HEK293T (cell line): ENCODE measurements at regions not wholly inside any gene's neighbourhood (a gene's known extent, or its start where the extent isn't known, plus 50 kb on each side); places are given as distances from the start of the nearest gene placed in this dataset.

Source experiments
- HDGF ChIP-seq: fragments of 450-650 bp; IDR thresholded peaks from 2 replicates; pipeline ENCODE4 v1.6.1; 2017; ENCODE audit warnings: antibody characterized with exemption, borderline replicate concordance
- L3MBTL2 ChIP-seq: fragments of 450-650 bp; conservative IDR thresholded peaks from 2 replicates; pipeline ENCODE4 v1.6.1; 2016; ENCODE audit warnings: mild to moderate bottlenecking
- TARDBP ChIP-seq: fragments of 450-650 bp; IDR thresholded peaks from 2 replicates; pipeline ENCODE4 v1.6.1; 2016

GRCh38 chr5:163832155-163832554 is 326.7 kb downstream of the MAT2B start:
- no peak for TF ChIP-seq L3MBTL2
- no peak for TF ChIP-seq HDGF
- no peak for TF ChIP-seq TARDBP
